Activated T-cell treated with anti-CD3 and anti-CD28 coated beads for 48 hours (primary cell): ENCODE measurements at regions not wholly inside any gene's neighbourhood (a gene's known extent, or its start where the extent isn't known, plus 50 kb on each side); places are given as distances from the start of the nearest gene placed in this dataset.
"Not testable (repeated sequence)": the region's sequence is repeated elsewhere in the genome, so short reads cannot be mapped to it uniquely, and the experiment has no call there.

Experiments
- DNase-seq: peaks from one replicate; pipeline ENCODE4 v3.0.0-alpha.2; 2020; ENCODE audit warnings: low read depth

- no peak for DNase-seq
These were observed 326.3 kb downstream of the CHL1 start for GRCh38 chr3:522888-523287.

GRCh38 chr3:525415-525814 is 328.9 kb downstream of the CHL1 start:
- no peak for DNase-seq

- DNase-seq, result no peak
These were observed 339.2 kb downstream of the CHL1 start for GRCh38 chr3:535566-536416.

- no peak for DNase-seq
These were observed 339.9 kb downstream of the CHL1 start for GRCh38 chr3:536417-536813.

GRCh38 chr3:541062-541801 is 344.7 kb downstream of the CHL1 start:
- DNase-seq, result no peak

- DNase-seq, result no peak
These were observed 345.5 kb downstream of the CHL1 start for GRCh38 chr3:542021-542420.

GRCh38 chr3:549636-550035 is 353.1 kb downstream of the CHL1 start:
- no peak for DNase-seq

GRCh38 chr3:550471-550870 is 353.9 kb downstream of the CHL1 start:
- DNase-seq, result no peak

GRCh38 chr3:557972-558371 is 361.4 kb downstream of the CHL1 start:
- DNase-seq, result no peak

- DNase-seq, result no peak
These were observed 371.1 kb downstream of the CHL1 start for GRCh38 chr3:567488-568185.

GRCh38 chr3:579529-579928 is 383.0 kb downstream of the CHL1 start:
- DNase-seq, result not testable (repeated sequence)

- DNase-seq, result not testable (repeated sequence)
These were observed 392.5 kb downstream of the CHL1 start for GRCh38 chr3:589066-589465.

- not testable (repeated sequence) for DNase-seq
These were observed 400.7 kb downstream of the CHL1 start for GRCh38 chr3:597304-597703.

GRCh38 chr3:597746-598145 is 401.2 kb downstream of the CHL1 start:
- DNase-seq, result not testable (repeated sequence)

GRCh38 chr3:607480-607879 is 410.9 kb downstream of the CHL1 start:
- not testable (repeated sequence) for DNase-seq

GRCh38 chr3:621714-622113 is 425.2 kb downstream of the CHL1 start:
- no peak for DNase-seq

- no peak for DNase-seq
These were observed 425.8 kb downstream of the CHL1 start for GRCh38 chr3:622314-622713.

- DNase-seq, result no peak
These were observed 427.5 kb downstream of the CHL1 start for GRCh38 chr3:623914-624545.

- peak; percentile 11 for DNase-seq
These were observed 436.1 kb downstream of the CHL1 start for GRCh38 chr3:632571-633170.

- DNase-seq, result no peak
These were observed 437.9 kb downstream of the CHL1 start for GRCh38 chr3:634511-634910.

GRCh38 chr3:635393-635792 is 438.8 kb downstream of the CHL1 start:
- no peak for DNase-seq

GRCh38 chr3:643376-643775 is 446.8 kb downstream of the CHL1 start:
- no peak for DNase-seq
